Right lobe of liver (tissue), 4 donors: ENCODE measurements at regions not wholly inside any gene's neighbourhood (a gene's known extent, or its start where the extent isn't known, plus 50 kb on each side); places are given as distances from the start of the nearest gene placed in this dataset.

Experiments
- POLR2A ChIP-seq: fragments of 450-650 bp; IDR thresholded peaks from one replicate; pipeline ENCODE4 v1.6.1; 2017; ENCODE audit warnings: antibody characterized with exemption, mild to moderate bottlenecking
- TF ChIP-seq, protein P1 (sequence below), 4 donors: fragments of 200-600 bp in 3 of 4; fragments of 450-650 bp in 1 of 4; IDR thresholded peaks; one replicate each; pipeline versions ENCODE4 v1.5.1 to v1.8.0; 2016 to 2022; ENCODE audit warnings: antibody characterized with exemption in 4 of 4, mild to moderate bottlenecking in 2 of 4
- donor health status: DM: no; HTN: no; CAD: no.
- donor health status: DM: no; HTN: no; CAD: no.
- donor health status: DM: no; HTN: yes; CAD: no.

DNA sequence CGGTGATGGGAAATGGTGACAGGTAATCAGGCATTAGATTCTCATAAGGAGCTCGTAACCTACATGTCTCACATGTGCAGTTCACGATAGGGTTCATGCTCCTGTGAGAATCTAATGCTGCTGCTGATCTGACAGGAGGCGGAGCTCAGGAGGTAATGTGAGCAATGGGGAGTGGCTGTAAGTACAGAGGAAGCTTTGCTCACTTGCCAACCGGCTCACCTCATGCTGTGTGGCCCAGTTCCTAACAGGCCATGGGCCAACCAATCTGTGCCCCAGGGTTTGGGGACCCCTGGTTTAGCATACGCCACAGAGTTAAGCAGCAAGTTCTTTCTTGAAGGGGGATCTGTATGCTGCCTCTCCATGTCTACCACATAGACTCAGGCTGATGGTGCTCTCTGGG is 133.1 kb downstream of the IQUB start:
- TF ChIP-seq, protein P1, sequence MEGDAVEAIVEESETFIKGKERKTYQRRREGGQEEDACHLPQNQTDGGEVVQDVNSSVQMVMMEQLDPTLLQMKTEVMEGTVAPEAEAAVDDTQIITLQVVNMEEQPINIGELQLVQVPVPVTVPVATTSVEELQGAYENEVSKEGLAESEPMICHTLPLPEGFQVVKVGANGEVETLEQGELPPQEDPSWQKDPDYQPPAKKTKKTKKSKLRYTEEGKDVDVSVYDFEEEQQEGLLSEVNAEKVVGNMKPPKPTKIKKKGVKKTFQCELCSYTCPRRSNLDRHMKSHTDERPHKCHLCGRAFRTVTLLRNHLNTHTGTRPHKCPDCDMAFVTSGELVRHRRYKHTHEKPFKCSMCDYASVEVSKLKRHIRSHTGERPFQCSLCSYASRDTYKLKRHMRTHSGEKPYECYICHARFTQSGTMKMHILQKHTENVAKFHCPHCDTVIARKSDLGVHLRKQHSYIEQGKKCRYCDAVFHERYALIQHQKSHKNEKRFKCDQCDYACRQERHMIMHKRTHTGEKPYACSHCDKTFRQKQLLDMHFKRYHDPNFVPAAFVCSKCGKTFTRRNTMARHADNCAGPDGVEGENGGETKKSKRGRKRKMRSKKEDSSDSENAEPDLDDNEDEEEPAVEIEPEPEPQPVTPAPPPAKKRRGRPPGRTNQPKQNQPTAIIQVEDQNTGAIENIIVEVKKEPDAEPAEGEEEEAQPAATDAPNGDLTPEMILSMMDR (IDR thresholded peaks at IDR 0.05), result no peak
- TF ChIP-seq POLR2A, result no peak
